ENCODE measurements at regions not wholly inside any gene's neighbourhood (a gene's known extent, or its start where the extent isn't known, plus 50 kb on each side); places are given as distances from the start of the nearest gene placed in this dataset.

DNA sequence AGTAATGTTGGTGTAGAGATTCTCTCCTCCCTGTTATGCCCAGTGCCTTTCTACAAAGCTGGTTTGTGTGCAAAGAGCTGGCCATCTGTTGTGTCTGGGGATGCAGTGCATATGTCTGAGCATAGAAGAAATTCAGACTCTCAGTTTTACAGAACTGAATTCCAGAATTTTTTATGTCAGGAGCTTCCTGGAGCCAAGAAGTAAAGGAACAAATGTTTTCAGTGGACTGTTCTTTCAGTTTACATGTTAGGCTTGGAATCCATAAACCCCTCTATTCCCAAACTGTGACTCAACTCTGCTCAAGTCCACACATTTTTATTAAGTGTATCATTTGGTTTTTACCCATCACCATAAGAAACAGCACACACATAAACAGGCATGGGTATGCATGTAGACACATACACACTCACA is 366.0 kb downstream of the BRINP1 start:
- no peak for DNase-seq (ENCODE audit: low read depth in 2 of 2)

DNA sequence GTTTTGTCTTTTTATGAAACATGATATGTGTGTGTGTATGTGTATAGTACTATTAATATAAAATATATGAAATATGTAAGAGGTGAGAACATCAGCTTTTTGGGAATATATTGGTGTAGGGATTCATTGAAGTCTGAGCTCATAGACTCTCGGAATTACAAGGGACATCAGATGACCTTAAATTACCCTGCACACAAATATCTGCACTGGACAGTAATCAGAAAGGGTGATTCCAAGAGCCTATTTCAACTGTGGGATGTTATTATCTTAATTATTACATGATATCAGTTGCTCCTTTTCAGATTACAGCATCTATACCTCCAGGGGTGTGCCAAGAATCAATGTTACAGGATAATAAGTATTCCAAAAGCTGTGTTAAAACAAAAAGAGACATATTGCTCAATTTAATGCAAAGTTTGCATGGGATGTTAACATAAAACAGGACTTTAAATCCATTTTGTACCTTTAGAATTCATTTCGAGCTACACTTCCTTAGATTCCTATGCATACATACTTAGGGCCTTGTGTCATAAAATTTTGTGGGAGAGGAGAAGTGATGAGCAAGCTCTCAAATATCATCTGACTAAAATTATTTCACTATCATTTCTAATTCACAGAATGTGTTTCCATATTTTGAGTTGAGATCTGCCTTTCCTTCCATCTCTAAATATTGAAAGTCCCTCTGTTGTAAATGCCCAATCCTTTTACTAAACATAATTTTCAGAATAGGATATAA is 365.2 kb downstream of the BRINP1 start:
- no peak for DNase-seq (ENCODE audit: low read depth in 2 of 2)

DNA sequence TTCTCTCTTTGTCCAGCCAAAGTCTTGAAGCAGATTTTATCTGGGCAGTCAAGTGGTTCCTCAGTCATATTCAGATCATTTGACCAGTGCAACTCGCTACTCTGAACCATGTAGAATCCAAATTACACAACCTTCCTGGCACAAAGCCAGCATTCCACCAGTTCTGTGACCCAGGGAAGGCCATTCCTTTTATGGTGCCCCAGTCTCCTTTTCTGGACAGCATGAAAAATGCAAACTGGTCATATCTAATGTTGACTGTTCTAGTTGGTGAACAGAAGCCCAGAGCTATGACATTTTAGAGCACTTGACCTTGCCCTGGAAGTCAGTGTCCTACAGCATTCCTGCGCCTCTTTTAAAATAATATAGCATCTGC is 364.6 kb downstream of the BRINP1 start:
- DNase-seq (ENCODE audit: low read depth in 2 of 2): no peak

DNA sequence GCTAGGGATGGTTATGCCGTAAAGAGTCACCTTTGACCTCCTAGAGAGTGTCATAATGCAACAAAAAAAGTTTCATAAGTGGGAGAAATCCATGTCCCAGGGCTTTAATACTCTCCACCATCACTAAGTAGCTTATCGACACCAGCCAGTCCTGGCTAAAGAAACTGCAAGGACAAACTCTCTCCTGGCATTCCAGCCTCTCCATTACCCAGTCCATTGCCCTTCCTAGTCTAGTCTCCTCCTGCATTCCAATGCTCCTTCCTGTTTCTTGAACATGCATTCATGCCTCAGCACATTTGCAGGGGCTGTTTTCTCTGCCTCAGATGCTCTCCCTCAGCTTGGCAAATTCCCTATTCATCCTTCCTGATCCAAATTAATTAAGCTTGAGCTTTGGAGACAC is 364.1 kb downstream of the BRINP1 start:
- no peak for DNase-seq (ENCODE audit: low read depth in 2 of 2)

DNA sequence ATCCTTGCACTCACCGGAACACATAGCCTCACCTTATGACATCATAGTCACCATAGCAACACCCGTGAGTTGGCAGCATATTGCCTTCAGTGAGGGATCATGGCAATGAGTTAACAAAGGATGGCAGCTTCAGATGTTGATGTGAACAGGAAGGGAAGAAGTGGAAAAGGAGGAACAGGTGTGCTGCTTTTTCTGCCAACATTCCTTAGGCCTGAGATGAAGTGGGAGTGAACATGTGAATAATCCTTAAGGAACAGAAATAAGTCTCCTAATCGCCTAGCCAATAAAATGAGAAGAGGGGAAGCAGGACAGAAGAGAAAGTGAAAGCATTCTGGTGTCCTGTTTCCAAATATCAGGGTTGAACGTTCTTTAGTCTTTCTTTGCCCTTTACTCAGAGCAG is 360.0 kb downstream of the BRINP1 start:
- no peak for DNase-seq (ENCODE audit: low read depth in 2 of 2)

DNA sequence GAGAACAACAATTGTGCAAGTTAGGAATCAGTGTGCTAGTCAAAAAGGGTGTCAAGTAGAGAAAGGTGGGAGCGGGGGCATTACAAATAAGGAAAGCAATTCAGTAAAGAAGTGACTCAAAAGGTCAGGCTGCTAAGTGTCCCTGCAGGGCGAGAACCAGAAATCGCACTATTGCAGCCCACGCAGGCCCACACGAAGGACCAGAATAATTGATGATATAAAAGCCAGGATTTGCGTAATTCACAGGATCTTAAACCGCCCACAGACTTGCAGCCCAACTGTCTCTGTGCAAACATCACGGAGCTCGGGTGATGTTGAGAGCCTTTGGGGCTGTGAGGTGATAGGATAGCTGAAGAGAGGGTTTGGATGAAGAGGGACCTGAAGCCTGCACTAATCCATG is 349.0 kb downstream of the BRINP1 start:
- no peak for DNase-seq (ENCODE audit: low read depth in 2 of 2)

DNA sequence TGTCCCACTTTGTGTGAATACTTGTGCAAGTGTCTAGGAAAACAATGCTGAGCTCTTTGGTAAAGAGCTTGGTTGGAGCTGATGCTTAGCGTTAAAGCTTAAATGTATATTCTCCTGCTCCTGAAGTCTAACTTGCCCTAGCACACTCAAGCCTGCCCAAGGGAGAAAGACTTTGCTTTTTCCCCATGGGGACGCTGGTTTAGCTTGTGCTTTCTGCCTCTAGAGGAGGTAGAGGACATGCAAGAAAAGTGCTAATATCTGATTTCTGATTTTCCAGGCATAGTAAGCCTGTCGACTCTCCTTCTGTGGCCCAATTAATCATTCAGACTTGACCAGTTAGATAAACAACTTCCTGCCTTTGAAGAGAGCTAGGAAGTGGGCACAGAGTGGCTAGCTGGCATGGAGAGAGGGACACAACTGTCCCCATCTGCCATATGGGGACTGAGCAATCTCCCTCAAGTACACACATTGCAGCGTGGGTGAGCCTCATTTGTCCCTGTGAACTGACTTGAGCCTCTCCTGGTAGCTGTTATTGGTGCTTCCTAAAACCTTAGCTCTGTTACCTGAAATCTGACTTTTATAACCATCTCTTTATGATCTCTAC is 348.4 kb downstream of the BRINP1 start:
- DNase-seq (ENCODE audit: low read depth in 2 of 2): no peak

DNA sequence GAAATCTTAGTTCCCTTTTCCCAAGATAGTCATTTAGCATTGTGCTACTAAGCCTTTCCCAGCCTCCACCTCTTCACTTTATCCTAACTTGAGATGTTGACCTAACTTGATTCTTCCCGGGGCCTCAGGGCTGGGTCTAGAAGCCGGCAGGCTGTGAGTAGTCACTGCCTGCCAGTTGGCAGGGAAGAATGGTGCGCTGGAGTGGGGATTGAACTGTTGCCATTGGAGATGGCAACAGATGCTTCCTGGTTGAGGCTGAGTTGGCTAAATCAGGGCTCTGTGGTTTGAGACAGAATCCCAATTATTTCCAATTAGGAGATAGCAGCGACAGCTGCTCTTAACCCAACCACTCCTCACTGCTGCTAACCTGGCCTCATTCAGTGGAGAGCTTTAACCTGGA is 343.1 kb downstream of the BRINP1 start:
- DNase-seq (ENCODE audit: low read depth in 2 of 2): no peak

DNA sequence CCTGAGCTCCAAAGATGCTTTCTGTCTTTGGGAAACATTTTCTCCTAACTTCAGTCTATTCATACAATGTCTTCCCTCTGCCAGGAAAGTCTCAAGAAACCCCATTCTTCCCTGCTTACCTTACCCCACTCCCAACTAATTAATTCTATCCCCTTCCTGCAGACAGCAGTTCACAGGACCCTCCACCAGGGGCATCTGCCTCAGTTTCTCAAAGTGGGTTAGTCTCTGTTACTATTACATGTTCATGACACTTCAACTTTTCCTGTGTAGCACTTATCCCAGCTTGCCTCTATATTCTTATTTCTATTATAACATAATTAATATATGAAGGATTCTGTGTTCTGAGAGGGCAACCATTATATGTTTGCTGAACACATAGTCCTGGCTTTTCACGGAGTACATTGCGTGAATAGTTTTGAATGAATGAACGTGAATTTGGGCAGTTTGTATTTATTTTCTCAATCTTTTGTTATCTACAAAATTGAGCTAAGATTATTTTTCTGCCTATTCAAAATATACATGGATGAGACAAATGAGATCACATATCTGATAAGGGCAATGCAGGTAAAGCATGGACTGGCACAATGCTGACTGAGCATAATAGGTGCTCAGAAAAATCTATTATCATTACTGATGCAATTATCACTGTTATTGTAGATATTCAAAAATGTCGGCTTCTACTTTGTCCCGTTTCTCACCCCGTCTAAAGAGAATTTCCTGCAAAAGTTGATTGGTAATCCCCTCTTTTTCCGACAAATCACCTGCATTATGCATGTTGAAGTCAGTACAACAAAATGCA is 341.1 kb downstream of the BRINP1 start:
- no peak for DNase-seq (ENCODE audit: low read depth in 2 of 2)

DNA sequence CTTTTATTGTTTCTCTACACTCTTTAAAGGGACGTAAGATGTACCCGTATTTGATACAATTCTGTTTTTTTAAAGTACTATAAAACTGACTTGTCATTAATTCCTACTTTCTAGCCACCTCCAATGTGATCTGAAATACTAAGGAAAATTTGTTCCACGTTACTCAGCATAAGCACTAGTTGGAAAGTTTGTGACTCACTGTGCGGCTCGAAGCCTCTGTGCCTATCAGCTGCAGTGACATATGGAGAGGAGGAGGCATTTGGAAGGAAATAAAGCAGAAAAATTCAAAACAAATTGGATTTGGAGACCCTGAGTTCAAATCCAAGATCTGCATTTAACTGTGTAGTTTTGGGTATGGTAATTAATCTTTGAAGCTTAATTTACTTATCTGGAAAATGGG is 339.3 kb downstream of the BRINP1 start:
- DNase-seq (ENCODE audit: low read depth in 2 of 2): no peak

DNA sequence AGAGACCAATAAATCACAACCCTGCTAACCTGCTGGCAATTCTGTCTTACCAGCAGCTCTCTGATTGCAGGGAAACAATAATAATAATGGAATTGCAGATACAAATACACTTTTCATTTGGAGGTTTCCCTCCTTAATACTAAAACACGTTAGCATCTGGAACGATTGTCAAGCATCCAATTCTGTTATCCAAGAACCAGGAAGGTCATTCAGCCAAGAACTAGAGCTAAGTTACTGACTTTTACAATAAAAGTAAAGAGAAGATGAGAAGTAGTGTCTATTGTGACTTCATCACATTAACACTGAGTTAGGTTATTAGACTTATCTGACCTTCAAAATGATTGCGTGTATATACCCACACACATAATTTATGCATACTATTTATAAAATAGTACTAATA is 335.6 kb downstream of the BRINP1 start:
- no peak for DNase-seq (ENCODE audit: low read depth in 2 of 2)

DNA sequence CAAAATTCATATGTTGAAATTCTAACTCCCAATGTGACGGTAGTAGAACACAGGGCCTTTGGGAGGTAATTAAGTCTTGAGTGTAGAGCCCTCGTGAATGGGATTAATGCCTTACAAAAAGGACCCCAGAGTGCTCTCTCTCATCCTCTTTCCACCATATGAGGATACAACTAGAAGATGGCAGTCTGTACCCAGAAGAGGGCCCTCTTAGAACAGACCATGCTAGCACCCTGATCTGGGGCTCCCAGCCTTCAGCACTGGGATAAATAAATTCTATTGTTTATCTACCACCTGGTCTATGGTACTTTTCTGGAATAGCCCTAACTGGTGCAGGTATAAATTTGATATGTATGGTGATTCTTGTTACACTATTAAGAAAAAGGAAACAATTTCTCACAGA is 332.3 kb downstream of the BRINP1 start:
- DNase-seq (ENCODE audit: low read depth in 2 of 2): no peak

DNA sequence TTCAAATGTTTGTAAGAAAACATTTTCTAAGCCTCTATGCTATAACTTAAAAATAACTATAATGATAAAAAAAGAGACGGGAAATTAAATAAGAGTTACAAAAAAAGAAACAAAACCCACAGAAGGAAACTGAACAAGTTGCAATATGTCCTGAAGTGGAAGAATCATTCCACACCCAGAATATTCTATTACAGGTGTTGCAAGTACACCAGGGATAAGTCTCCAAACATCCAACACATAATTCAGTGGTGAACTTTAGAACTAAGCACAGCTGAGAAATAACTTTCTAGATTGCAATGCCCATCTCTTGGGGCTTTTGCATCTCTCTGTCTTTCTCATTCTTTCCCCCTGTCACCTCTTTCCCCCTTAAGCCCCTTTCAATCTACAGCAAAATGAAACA is 325.2 kb downstream of the BRINP1 start:
- DNase-seq (ENCODE audit: low read depth in 2 of 2): no peak

DNA sequence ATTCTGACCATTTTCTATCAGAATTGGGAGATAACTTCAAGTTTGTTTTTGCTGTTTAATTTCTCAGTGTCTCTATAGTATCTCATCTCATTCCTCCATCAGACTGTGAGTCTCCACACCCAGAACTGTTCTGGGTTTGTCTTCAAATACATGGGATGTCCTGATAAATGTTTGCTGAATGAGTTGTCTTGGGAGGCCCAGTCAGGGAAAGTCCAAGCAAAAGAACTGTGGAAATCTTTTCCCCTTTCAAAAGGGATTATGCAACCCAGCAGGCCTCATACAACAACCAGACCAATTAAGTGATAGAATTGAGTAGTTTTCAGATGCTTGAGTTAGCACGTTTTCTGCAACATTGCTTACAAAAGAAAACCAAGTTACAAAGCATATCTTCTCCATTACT is 324.4 kb downstream of the BRINP1 start:
- no peak for DNase-seq (ENCODE audit: low read depth in 2 of 2)

DNA sequence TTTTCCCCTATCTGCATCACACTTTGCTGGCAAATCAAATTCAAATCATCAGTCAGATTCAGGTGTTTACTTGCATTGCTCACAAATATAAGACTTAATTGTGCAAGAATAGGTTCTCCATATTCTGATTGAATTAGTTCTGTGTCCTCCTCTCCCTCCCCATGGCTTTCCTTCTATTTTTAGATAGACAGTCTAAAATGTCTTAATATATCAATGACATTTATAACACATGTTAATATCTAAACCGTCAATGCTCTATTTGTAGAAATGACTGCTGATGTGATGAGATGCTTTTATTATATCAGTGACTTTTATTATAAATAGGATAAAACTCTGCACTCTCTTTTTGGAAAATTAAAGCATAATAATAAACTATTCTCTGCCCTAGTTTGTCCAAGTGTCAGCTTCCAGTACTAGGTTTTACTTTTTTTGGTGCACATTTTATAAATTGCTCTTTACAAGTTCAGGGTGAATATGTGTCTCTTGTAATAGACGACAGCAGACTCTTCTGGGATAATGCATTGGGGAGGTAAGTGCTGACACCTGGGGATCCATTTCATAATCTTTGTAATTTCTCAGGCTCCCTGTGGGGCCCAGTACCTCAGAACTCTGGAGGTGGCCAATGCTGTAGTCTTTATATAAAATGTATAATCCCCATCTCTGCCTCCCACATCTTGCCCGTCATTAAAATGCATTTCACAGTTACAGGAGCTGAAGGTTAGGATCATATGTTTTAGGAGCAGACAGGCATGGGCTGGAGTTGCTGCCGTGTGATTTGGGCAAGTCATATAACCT is 321.5 kb downstream of the BRINP1 start:
- no peak for DNase-seq (ENCODE audit: low read depth in 2 of 2)

DNA sequence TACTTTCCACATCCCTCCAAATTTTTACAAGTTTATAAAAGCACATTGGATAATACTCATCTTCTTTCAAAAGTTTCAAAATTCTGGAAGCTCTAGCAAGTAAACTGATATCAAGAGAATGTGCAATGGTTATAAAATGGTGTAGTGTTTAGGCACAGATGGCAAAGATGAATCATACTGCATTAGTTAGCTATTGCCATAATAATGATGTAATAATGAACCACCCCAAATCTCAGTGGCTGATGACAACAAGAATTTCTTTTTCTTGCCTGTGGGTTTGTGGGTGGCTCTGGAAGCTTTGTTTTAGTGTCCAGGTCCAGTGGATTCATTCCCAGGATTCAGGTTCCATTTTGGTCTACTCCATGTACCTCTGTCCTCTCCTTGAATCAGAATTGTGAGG is 319.0 kb downstream of the BRINP1 start:
- DNase-seq (ENCODE audit: low read depth in 2 of 2): no peak

DNA sequence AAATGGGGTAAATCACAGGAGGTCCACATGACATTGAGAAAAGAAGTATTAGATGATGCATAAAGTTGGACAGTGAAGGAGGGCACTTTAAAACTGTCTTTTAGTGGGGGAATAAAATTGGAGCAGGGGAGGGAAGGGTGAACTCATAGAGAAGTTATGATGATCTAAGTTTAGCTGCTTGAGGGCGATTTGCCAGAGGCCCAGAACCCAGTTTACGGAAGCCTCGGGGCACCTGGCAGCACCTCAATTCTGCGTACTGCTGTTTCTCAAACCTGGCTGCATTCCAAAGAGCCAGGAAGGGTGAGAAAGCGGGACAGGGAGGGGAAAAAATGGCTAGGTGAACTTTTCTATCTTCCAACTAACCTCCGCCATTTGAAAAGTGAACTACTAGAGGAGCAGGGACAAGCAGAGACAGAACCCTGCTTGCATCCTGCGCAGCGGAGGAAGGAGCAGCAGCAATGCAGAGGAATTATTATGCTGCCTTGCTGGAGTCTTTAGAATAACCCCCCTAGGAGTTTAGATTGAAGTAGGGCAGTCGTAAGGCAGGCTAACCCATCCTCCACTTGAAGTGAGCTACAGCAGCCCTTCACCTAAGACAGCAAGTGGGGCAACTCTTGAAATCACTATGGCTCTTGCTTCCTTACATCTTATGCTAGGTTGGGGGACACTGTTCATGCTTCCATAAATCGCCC is 316.8 kb downstream of the BRINP1 start:
- no peak for DNase-seq (ENCODE audit: low read depth in 2 of 2)

DNA sequence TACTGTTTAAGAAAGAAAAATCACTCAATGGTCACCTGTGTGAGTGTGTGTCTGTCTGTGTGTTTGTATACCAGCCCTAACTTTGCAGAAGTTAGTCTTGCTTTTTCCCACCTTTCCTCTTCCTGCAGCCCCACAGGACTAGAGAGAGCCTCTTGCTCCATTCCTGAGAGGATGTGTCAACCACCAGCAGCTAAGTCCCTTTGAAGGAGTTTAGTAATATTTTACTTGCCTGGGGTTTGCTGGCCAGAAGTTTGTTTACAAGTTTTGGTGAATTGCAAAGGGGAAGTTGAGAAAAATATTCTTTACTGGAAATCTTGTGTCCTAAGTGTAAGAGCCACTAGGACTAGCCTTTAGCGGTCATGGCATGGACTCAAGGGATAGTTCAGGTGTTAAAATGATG is 316.2 kb downstream of the BRINP1 start:
- no peak for DNase-seq (ENCODE audit: low read depth in 2 of 2)

DNA sequence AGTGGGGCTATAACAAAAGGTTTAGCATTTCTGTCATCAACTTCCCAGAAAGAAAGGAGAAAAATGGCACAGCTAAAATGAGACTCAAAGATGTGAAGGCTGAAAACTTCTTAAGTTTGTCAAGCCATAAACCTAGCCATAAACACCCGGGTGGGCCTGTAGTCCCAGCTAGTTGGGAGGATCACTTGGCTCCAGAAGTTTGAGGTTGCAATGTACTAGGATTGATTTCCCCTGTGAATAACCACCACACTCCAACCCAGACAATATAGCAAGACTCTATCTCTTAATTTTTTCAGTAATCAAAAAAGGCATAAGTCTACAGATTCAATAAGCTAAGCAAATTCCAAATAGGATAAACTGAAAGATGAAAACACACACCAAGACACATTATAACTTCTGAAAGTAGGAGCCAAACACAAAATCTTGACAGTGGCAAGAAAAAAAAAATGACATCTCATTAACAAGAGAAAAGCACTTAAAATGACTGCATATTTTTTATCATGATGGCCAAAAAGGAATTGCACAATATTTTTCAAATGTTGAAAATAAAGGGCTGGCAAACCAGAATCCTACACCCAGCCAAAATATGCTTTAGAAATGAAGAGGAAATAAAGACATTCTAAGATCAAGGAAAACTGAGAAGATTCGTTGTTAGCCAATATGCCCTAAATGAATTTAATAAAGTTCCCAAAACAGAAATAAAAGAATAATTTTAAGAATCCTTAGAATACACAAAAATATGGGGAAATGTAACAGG is 308.4 kb downstream of the BRINP1 start:
- no peak for DNase-seq (ENCODE audit: low read depth in 2 of 2)

DNA sequence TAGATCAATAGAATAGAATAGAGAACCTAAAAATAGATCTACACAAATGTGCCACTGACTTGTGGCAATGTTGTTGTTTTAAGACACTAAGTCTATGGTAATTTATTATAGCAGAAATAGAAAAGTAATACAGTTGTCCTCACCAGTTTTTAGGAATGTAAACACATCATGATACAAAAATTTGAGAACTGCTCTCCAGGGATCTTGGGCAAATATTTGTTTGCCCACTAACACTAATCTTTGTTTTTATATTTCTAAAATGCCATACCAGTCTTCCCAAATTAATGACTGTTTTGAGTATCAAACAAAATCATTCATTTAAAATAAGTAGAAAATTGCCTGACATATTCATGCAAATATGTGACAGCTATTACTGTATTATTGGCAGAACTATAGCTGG is 297.6 kb downstream of the BRINP1 start:
- DNase-seq (ENCODE audit: low read depth in 2 of 2): no peak

DNA sequence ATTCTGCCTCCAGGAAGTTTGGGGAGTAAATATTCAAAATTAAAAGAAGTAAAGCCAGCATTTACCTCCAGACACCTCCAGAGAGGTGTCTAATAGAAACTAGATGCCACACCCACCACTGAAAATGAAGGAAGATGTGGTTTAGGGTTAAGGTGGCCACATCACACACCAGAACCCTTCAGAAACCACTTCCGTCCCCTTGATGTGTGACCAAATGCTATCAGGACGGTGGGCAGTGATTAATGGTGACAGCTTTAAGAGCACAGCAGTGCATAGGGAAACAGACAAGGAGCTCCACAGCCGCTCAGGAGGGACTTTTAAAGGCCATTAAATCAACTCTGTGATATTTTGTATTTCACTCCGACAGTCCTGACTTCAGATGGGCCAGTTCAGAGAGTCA is 295.2 kb downstream of the BRINP1 start:
- DNase-seq (ENCODE audit: low read depth in 2 of 2): no peak

Data from stimulated activated CD4-positive, alpha-beta T cell treated with anti-CD3 and anti-CD28 coated beads, Interleukin-4, amount 100 ng/mL, for 48 hours (primary cell).